H1 (cell line): ENCODE measurements at regions not wholly inside any gene's neighbourhood (a gene's known extent, or its start where the extent isn't known, plus 50 kb on each side); places are given as distances from the start of the nearest gene placed in this dataset.

Experiments used
- CTCF ChIP-seq, 3 experiments: IDR thresholded peaks; 1 replicate in 2 of 3; 2 replicates in 1 of 3; pipeline versions ENCODE4 v1.5.1 to v1.6.1; 2011; ENCODE audit warnings: low read length in 3 of 3, mild to moderate bottlenecking in 3 of 3, inconsistent platforms in 2 of 3, low read depth in 1 of 3, moderate library complexity in 1 of 3; ENCODE audit not compliant: insufficient read depth in 1 of 3; ENCODE audit errors: control extremely low read depth in 1 of 3
- EGR1 ChIP-seq: IDR thresholded peaks from 2 replicates; pipeline ENCODE4 v1.6.1; 2011; ENCODE audit warnings: low read depth, low read length, borderline replicate concordance
- EP300 ChIP-seq, 2 experiments: IDR thresholded peaks; 1 replicate in 1 of 2; 2 replicates in 1 of 2; pipeline ENCODE4 v1.6.1; 2011 to 2012; ENCODE audit warnings: low read depth in 2 of 2, low read length in 2 of 2, mild to moderate bottlenecking in 2 of 2, borderline replicate concordance in 1 of 2, inconsistent platforms in 1 of 2, moderate library complexity in 1 of 2
- GABPA ChIP-seq: IDR thresholded peaks from 2 replicates; pipeline ENCODE4 v1.6.1; 2011; ENCODE audit warnings: mild to moderate bottlenecking, low read length, moderate library complexity, borderline replicate concordance; ENCODE audit not compliant: insufficient read depth
- GTF2F1 ChIP-seq: IDR thresholded peaks from 2 replicates; pipeline ENCODE4 v1.6.1; 2012; ENCODE audit warnings: low read depth, low read length, improper control_type of control experiment, borderline replicate concordance
- HDAC6 ChIP-seq: IDR thresholded peaks from one replicate; pipeline ENCODE4 v1.7.1; 2012; ENCODE audit warnings: low read depth, mild to moderate bottlenecking, inconsistent platforms, low read length, moderate library complexity
- JUN ChIP-seq: IDR thresholded peaks from 2 replicates; pipeline ENCODE4 v1.6.1; 2011; ENCODE audit warnings: low read depth, mild to moderate bottlenecking, improper control_type of control experiment, low read length
- POLR2AphosphoS5 ChIP-seq: IDR thresholded peaks from 2 replicates; pipeline ENCODE4 v1.6.1; 2011; ENCODE audit warnings: low read depth, low read length
- RFX5 ChIP-seq: IDR thresholded peaks from 2 replicates; pipeline ENCODE4 v1.6.1; 2011; ENCODE audit warnings: low read depth, low read length, improper control_type of control experiment, borderline replicate concordance
- SIN3A ChIP-seq, 2 experiments: IDR thresholded peaks in 1 of 2; conservative IDR thresholded peaks in 1 of 2; 2 replicates each; pipeline ENCODE4 v1.6.1; 2011 to 2012; ENCODE audit warnings: low read length in 2 of 2, improper control_type of control experiment in 1 of 2, low read depth in 1 of 2, mild to moderate bottlenecking in 1 of 2
- YY1 ChIP-seq: IDR thresholded peaks from 2 replicates; pipeline ENCODE4 v1.6.1; 2011; ENCODE audit warnings: low read depth, mild to moderate bottlenecking, low read length

- TF ChIP-seq GABPA: no peak
- TF ChIP-seq SIN3A (conservative IDR thresholded peaks at IDR 0.05 in 1 of 2, IDR thresholded peaks at IDR 0.05 in 1 of 2; ENCODE audit: low read depth in 1 of 2, low read length in 2 of 2): no peak
- TF ChIP-seq EGR1: no peak
- TF ChIP-seq YY1: no peak
- no peak for TF ChIP-seq EP300 (IDR thresholded peaks at IDR 0.05; ENCODE audit: borderline replicate concordance in 1 of 2, low read depth in 2 of 2, low read length in 2 of 2)
- no peak for TF ChIP-seq HDAC6
- no peak for TF ChIP-seq POLR2AphosphoS5
- TF ChIP-seq GTF2F1: no peak
- TF ChIP-seq RFX5: no peak
- TF ChIP-seq JUN: no peak
- no peak for TF ChIP-seq CTCF (IDR thresholded peaks at IDR 0.05; ENCODE audit: control extremely low read depth in 1 of 3, insufficient read depth in 1 of 3, low read depth in 1 of 3, low read length in 3 of 3)
Measured at GRCh38 chr1:101130673-101131072, 105.1 kb upstream of the DPH5 start.
